ENCODE measurements at regions not wholly inside any gene's neighbourhood (a gene's known extent, or its start where the extent isn't known, plus 50 kb on each side); places are given as distances from the start of the nearest gene placed in this dataset.
"Not testable (repeated sequence)": the region's sequence is repeated elsewhere in the genome, so short reads cannot be mapped to it uniquely, and the experiment has no call there.

- DNase-seq (ENCODE audit: extremely low read depth in 1 of 11, low read depth in 9 of 11, low spot score in 4 of 11) = no peak
These were observed 55.2 kb upstream of the MDM1 start for GRCh38 chr12:68387338-68387737.

GRCh38 chr12:68389305-68389704 lies 57.1 kb upstream of the MDM1 start:
- DNase-seq (ENCODE audit: extremely low read depth in 1 of 11, low read depth in 9 of 11, low spot score in 4 of 11) = no peak

- no peak for DNase-seq (ENCODE audit: extremely low read depth in 1 of 11, low read depth in 9 of 11, low spot score in 4 of 11)
These were observed 59.8 kb upstream of the MDM1 start for GRCh38 chr12:68391937-68392336.

- no peak for DNase-seq (ENCODE audit: extremely low read depth in 1 of 11, low read depth in 9 of 11, low spot score in 4 of 11)
These were observed 60.2 kb upstream of the MDM1 start for GRCh38 chr12:68392376-68392775.

- no peak for DNase-seq (ENCODE audit: extremely low read depth in 1 of 11, low read depth in 9 of 11, low spot score in 4 of 11)
These were observed 61.3 kb upstream of the MDM1 start for GRCh38 chr12:68393417-68393816.

- DNase-seq (ENCODE audit: extremely low read depth in 1 of 11, low read depth in 9 of 11, low spot score in 4 of 11) = no peak
These were observed 65.5 kb upstream of the MDM1 start for GRCh38 chr12:68397566-68398158.

- DNase-seq (ENCODE audit: extremely low read depth in 1 of 11, low read depth in 9 of 11, low spot score in 4 of 11) = not testable (repeated sequence)
These were observed 66.5 kb upstream of the MDM1 start for GRCh38 chr12:68398689-68399088.

- peak in 3 of 11 donors; percentile 18 to 38 (median 29) for DNase-seq (ENCODE audit: extremely low read depth in 1 of 11, low read depth in 9 of 11, low spot score in 4 of 11)
These were observed 68.2 kb upstream of the MDM1 start for GRCh38 chr12:68400226-68400829.

GRCh38 chr12:68402422-68402821 lies 70.3 kb upstream of the MDM1 start:
- DNase-seq (ENCODE audit: extremely low read depth in 1 of 11, low read depth in 9 of 11, low spot score in 4 of 11) = no peak

- no peak for DNase-seq (ENCODE audit: extremely low read depth in 1 of 11, low read depth in 9 of 11, low spot score in 4 of 11)
These were observed 71.1 kb upstream of the MDM1 start for GRCh38 chr12:68403296-68403695.

- no peak for DNase-seq (ENCODE audit: extremely low read depth in 1 of 11, low read depth in 9 of 11, low spot score in 4 of 11)
These were observed 71.5 kb upstream of the MDM1 start for GRCh38 chr12:68403711-68404110.

- DNase-seq (ENCODE audit: extremely low read depth in 1 of 11, low read depth in 9 of 11, low spot score in 4 of 11) = peak in 1 of 11 donors; percentile 13
These were observed 73.2 kb upstream of the MDM1 start for GRCh38 chr12:68405343-68405781.

- DNase-seq (ENCODE audit: extremely low read depth in 1 of 11, low read depth in 9 of 11, low spot score in 4 of 11) = peak in 9 of 11 donors; percentile 35 to 64 (median 47)
These were observed 74.0 kb upstream of the MDM1 start for GRCh38 chr12:68406134-68406576.

- no peak for DNase-seq (ENCODE audit: extremely low read depth in 1 of 11, low read depth in 9 of 11, low spot score in 4 of 11)
These were observed 74.7 kb upstream of the MDM1 start for GRCh38 chr12:68406911-68407310.

GRCh38 chr12:68410018-68410660 lies 78.0 kb upstream of the MDM1 start:
- DNase-seq (ENCODE audit: extremely low read depth in 1 of 11, low read depth in 9 of 11, low spot score in 4 of 11) = no peak

- no peak for DNase-seq (ENCODE audit: extremely low read depth in 1 of 11, low read depth in 9 of 11, low spot score in 4 of 11)
These were observed 79.2 kb upstream of the MDM1 start for GRCh38 chr12:68411371-68411770.

GRCh38 chr12:68414988-68415387 lies 82.8 kb upstream of the MDM1 start:
- no peak for DNase-seq (ENCODE audit: extremely low read depth in 1 of 11, low read depth in 9 of 11, low spot score in 4 of 11)

- no peak for DNase-seq (ENCODE audit: extremely low read depth in 1 of 11, low read depth in 9 of 11, low spot score in 4 of 11)
These were observed 84.2 kb upstream of the MDM1 start for GRCh38 chr12:68416350-68416749.

- DNase-seq (ENCODE audit: extremely low read depth in 1 of 11, low read depth in 9 of 11, low spot score in 4 of 11) = no peak
These were observed 84.7 kb upstream of the MDM1 start for GRCh38 chr12:68416826-68417225.

- DNase-seq (ENCODE audit: extremely low read depth in 1 of 11, low read depth in 9 of 11, low spot score in 4 of 11) = no peak
These were observed 85.9 kb upstream of the MDM1 start for GRCh38 chr12:68418137-68418460.

All from renal cortex interstitium (tissue), 11 donors.